ENCODE measurements at regions not wholly inside any gene's neighbourhood (a gene's known extent, or its start where the extent isn't known, plus 50 kb on each side); places are given as distances from the start of the nearest gene placed in this dataset.

GRCh38 chr11:20253796-20254195, 93.5 kb upstream of the DBX1 start:
- intact Hi-C loops (cut with DNase I), result no loop called here
- ATAC-seq (no peak), DNase-seq (peak in 1 of 4 donors; percentile 3)
- WGBS, 2 donors, result 42 to 53% methylated on average over 5 of the region's 5 CpGs
- Histone ChIP-seq H3K4me3 (no peak overlapping the region), H3K4me1 (peaks cover 14% of the 10 kb centered on the region), H3K9me3 (no peaks in the 10 kb centered on the region), H3K27me3 (no peaks in the 10 kb centered on the region), H3K27ac (no peak overlapping the region), H3K36me3 (replicated peaks in 1 of 2; ENCODE audit: insufficient read depth in 1 of 2, low read depth in 2 of 2) (no peaks in the 10 kb centered on the region)
- TF ChIP-seq CTCF (IDR thresholded peaks at IDR 0.05) (no peak), POLR2A (IDR thresholded peaks at IDR 0.05) (no peak)

- Histone ChIP-seq H3K27ac (no peak overlapping the region), H3K4me3 (no peak overlapping the region), H3K9me3 (no peaks in the 10 kb centered on the region), H3K4me1 (peaks cover 14% of the 10 kb centered on the region), H3K36me3 (replicated peaks in 1 of 2; ENCODE audit: insufficient read depth in 1 of 2, low read depth in 2 of 2) (no peaks in the 10 kb centered on the region), H3K27me3 (no peaks in the 10 kb centered on the region)
- DNase-seq (no peak), ATAC-seq (no peak)
- 49 to 59% methylated on average over 3 of the region's 3 CpGs for WGBS, 2 donors
- TF ChIP-seq CTCF (IDR thresholded peaks at IDR 0.05) (no peak), POLR2A (IDR thresholded peaks at IDR 0.05) (no peak)
- intact Hi-C loops (cut with DNase I), result no loop called here
Measured at GRCh38 chr11:20251496-20251895, 91.2 kb upstream of the DBX1 start.

- Histone ChIP-seq H3K9me3 (no peaks in the 10 kb centered on the region), H3K4me3 (no peak overlapping the region), H3K27ac (no peak overlapping the region), H3K27me3 (no peaks in the 10 kb centered on the region), H3K4me1 (peaks cover 14% of the 10 kb centered on the region), H3K36me3 (replicated peaks in 1 of 2; ENCODE audit: insufficient read depth in 1 of 2, low read depth in 2 of 2) (no peaks in the 10 kb centered on the region)
- 14 to 21% methylated on average over 3 of the region's 3 CpGs for WGBS, 2 donors
- TF ChIP-seq CTCF (IDR thresholded peaks at IDR 0.05) (no peak), POLR2A (IDR thresholded peaks at IDR 0.05) (no peak)
- peak in 2 of 4 donors; percentile 10 to 17 for DNase-seq
- no peak for ATAC-seq
- intact Hi-C loops (cut with DNase I), result no loop called here
Measured at GRCh38 chr11:20250644-20251247, 90.5 kb upstream of the DBX1 start.

GRCh38 chr11:20249796-20250195, 89.5 kb upstream of the DBX1 start:
- Histone ChIP-seq H3K27ac (no peak overlapping the region), H3K4me1 (peaks cover 14% of the 10 kb centered on the region), H3K36me3 (replicated peaks in 1 of 2; ENCODE audit: insufficient read depth in 1 of 2, low read depth in 2 of 2) (no peaks in the 10 kb centered on the region), H3K4me3 (no peak overlapping the region), H3K9me3 (no peaks in the 10 kb centered on the region), H3K27me3 (no peaks in the 10 kb centered on the region)
- TF ChIP-seq CTCF (IDR thresholded peaks at IDR 0.05) (no peak), POLR2A (IDR thresholded peaks at IDR 0.05) (no peak)
- intact Hi-C loops (cut with DNase I), result no loop called here
- ATAC-seq, result no peak
- WGBS, 2 donors, result 61 to 68% methylated on average over 3 of the region's 3 CpGs
- no peak for DNase-seq

- intact Hi-C loops (cut with DNase I), result no loop called here
- Histone ChIP-seq H3K27ac (no peak overlapping the region), H3K9me3 (no peaks in the 10 kb centered on the region), H3K27me3 (no peaks in the 10 kb centered on the region), H3K4me1 (peaks cover 14% of the 10 kb centered on the region), H3K36me3 (replicated peaks in 1 of 2; ENCODE audit: insufficient read depth in 1 of 2, low read depth in 2 of 2) (no peaks in the 10 kb centered on the region), H3K4me3 (no peak overlapping the region)
- 20 to 27% methylated on average over 5 of the region's 5 CpGs for WGBS, 2 donors
- ATAC-seq (no peak), DNase-seq (no peak)
- TF ChIP-seq POLR2A (IDR thresholded peaks at IDR 0.05) (no peak), CTCF (IDR thresholded peaks at IDR 0.05) (no peak)
Measured at GRCh38 chr11:20249378-20249777, 89.1 kb upstream of the DBX1 start.

All from body of pancreas (tissue), 4 donors.